Stimulated activated CD8-positive, alpha-beta memory T cell treated with anti-CD3 and anti-CD28 coated beads, Interleukin-2, amount 100 ng/mL, for 1 hour (primary cell): ENCODE measurements at regions not wholly inside any gene's neighbourhood (a gene's known extent, or its start where the extent isn't known, plus 50 kb on each side); places are given as distances from the start of the nearest gene placed in this dataset.
"Not testable (repeated sequence)": the region's sequence is repeated elsewhere in the genome, so short reads cannot be mapped to it uniquely, and the experiment has no call there.

Experiments
- DNase-seq, 2 donors: peaks; one replicate each; pipeline ENCODE4 v3.0.0-alpha.2; 2020; ENCODE audit warnings: low read depth in 2 of 2

DNA sequence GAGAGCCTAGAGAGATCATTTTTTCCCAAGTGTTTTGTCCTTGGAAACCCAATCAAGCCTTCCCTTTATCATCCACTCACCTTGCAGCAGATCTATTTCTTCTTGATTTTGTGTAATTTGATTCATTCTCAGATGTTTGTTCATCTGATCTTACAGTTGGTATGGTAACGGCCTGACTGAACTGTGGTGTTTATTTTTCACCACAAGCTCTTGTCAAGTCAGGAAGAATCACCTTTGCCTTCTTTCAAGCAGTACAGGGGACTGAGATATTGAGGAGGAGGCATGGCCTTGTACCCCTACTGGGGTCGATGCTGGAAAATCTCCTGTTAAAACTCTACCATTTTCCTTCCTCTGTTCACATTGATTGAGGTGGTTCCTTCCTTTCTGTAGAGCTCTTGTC lies 361.4 kb upstream of the CFAP20DC start:
- no peak for DNase-seq

DNA sequence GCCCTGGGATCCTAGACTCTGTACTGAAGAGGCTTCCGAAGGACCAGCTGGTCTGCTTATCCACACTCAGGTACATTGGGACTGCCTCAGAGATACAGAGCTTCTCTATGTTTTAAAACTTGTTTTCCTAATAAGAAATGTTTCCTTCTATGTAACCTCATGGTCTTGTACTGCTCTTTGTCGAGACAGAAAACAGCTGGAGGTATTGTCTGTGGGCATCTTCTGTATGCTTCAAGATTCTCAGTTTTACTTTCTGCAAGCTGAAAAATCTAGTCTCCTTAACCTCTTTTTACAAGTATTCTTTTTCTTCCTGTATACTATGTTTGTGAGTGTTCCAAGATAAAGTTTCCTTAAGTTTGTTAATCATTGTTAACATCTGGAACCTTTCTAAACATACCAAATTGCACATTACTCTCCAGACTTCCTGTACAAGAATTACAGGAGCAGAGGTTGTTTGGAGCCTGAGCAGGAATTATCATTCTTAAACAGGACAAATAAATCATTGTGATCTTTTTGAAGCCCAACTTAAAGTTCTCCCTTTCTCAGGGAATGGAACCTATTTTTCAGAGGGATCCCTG lies 358.3 kb upstream of the CFAP20DC start:
- DNase-seq: no peak

DNA sequence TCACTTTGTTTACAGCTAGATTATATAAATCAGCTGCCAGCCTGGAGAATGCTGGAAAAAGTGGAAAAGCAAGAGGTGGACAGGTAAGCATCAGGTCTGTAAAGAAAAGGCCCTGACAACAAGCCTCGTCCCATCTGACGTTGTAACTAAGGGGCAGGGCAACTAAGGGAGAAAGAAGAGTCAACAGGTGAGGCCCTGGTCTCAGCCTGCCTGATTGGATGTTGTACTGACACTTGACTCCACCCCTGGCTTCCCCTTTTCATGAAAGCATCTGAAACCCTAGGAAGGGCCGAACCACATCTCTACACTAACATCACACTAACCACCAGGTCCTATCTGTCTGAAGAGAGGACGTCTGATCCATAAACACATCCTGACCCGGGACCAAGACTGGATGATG lies 357.6 kb upstream of the CFAP20DC start:
- no peak for DNase-seq

DNA sequence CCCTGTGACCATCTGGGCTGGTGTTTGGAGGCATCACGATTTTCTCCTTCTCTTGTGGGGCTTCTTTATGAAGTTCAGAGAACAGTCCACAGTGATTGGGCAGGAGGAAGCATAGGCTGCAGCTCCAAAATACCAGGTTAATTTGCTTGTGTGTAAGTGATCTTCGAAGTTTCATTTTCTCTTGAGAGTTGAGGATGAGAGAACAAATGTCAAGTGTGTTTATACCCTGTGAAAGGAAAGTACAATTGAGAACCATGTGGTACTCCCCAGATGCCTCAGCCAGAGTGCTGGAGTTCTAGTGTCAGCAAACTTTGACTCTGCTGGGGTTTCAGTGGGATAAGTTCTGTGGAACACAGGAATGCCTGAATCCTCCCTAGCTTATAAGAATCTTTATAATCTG lies 357.1 kb upstream of the CFAP20DC start:
- DNase-seq: no peak

DNA sequence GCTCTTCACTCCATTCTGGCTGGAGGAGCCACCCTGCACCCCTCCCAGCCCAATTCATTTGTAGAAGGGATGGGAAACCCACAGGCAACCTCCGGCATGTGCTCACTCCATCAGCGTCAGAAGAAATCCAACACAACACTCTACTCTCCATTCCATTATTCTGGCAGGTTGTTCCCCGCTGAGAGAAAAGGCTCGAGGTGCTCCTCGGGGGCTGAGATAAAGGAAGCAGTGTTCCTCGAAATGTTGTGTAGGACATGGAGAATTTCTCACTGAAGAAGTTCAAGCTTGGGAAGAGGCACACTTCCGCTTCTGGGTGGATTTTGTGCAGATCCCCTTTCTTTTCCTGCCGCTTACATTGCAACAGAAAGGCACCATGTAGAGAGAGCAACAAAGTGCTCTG lies 355.0 kb upstream of the CFAP20DC start:
- DNase-seq: no peak

DNA sequence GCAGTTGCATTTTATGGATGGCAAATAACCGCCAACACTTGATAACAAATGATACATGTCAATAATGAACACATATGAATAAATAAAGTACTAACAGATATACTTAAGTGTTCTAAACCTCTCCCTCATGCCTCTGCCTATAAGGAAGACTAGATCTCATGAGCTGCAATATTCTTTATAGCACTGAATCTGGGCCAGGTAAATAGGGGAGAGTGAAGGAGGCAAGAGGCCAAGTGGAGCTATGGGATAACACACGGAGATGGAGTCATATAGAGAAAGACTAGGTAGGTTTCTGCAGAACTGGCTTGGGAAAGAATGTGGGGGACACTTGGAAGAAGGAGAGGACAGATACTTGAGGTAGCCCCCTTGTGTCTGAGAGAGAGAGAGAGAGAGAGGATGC lies 354.2 kb upstream of the CFAP20DC start:
- DNase-seq: no peak

DNA sequence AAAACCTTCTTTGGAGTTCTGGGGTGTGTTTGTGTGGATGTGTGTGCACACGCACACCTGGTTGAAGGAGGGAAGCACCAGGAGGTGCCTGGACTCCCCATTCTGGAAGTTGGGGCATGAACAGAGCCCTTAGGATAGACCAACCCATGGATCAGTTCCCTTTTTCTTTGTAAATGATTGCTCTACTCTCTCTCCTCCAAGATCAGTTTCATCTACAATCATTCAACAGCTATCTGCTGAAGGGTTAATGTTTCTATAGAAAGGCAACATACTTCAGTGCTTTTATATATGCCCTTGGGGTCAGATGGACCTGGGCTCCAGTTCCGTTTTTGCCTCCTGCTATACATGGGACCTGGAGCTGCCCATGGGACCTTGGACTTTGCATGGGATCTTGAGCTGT lies 352.1 kb upstream of the CFAP20DC start:
- DNase-seq: no peak

DNA sequence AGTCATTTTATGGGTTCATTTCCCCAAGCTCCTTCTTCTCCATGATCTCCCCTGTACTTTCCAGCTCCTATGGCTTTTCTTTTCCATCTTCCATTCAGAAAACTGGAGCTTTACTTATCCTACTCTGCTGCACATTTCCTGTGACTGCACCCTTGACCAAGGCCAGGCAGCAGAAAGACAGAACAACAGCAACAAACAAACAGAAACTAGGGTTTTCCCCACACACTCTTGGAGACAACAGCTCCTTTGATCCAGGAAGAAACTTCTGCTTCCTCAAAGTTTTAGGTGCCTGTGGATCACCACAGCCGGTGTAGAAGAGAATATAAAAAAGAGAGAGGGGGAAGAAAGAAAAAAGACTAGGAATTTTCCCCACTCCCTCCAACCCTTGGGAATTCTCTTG lies 342.3 kb upstream of the CFAP20DC start:
- DNase-seq: no peak

DNA sequence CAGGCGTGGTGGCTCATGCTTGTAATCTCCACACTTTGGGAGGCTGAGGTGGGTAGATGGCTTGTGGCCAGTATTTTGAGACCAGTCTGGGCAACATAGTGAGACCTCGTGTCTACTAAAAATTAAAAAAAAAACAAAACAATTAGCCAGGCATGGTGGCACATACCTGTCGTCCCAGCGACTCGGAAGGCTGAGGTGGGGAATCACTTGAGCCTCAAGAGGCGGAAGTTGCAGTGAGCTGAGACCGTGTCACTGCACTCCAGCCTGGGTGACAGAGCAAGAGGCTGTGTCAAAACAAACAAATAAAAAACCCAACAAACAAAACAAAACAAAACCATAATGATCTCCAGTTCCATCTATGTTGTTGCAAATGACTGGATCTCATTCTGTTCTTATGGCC lies 341.3 kb upstream of the CFAP20DC start:
- DNase-seq: no peak

DNA sequence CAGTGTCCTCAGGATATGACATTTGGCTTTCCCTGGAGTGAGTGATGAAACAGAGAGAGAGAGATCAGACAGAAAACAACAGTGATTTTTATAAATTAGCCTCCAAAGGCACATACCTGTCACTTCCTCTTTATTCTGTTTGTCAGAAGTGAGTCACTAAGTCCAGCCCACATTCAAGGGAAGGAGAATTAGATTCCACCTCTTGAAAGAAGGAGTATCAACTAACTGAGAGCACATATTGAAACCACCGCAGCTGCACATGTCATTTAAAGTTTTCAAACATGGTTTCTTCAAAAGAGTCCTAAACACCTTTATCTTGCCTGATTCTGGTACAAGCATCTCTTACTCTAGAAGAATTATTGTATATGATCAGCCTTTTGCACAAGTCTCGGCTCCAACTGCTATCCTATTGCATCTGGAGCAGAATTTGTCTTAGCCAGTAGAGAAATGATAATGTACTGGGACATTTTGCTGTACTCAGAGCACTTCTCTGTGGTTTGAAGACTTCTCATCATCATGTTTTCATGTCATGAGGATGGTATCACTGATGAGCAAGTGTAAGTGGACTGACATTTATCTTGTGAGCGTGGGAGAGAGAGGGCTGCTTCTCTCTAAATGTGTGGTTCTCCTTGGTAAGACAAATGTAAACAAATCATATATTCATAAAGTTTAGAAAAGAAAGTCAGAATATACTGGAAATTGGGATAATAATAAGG lies 338.9 kb upstream of the CFAP20DC start:
- no peak for DNase-seq

DNA sequence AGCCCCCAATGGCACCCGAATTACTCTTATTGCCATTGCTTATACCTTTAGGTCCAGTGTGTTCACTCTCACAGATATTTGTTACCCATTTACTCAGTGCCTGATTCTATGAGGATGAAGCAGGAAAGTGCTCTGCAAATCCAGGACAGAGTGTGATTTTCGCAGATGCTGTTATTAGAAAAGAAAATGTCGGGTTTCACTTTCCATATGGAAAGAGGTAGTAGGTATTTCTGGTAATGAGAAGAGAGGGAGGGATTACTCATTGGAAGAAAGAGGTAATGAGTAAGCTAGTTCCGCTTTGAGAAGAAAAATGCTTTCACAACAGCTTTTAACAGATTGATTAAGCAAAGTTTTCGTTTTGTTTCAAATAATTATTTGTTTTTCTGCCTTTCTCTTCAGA lies 336.3 kb upstream of the CFAP20DC start:
- DNase-seq: no peak

DNA sequence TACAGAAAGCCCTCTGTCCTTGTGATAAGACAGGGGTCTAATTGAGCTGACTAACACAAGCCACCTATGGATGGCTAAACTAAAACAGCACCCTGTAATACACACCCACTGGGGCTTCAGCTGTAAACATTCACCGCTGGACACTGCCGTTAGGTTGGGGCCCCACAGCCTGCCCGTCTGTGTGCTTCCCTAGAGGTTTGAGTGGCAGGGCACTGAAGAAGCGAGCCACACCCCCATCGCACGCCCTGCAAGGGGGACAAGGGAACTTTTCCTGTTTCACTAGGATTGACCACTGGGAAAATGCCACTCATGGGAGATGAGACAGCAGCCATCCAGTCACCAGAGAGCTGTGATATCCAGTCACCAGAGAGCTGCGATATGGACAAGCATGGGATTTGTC lies 335.7 kb upstream of the CFAP20DC start:
- DNase-seq: no peak

DNA sequence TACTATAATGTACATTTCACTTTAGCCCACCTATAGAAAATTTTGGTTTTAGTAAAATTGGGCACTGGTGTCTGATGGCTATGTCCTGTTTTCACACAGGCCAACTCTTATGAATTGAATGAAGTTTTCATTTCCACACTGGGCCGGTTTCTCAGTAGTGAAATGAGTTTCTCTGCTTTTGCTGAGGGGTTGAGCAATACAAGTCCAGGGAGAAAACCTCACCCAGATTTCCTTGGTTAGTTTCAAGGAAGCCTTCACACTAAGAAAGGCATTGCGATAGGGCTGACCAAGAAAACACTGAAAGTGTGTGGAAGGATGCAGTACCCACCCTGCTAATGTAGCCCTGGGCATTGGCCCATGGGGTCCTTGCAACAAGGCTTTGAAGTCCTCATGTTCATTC lies 331.5 kb upstream of the CFAP20DC start:
- no peak for DNase-seq

DNA sequence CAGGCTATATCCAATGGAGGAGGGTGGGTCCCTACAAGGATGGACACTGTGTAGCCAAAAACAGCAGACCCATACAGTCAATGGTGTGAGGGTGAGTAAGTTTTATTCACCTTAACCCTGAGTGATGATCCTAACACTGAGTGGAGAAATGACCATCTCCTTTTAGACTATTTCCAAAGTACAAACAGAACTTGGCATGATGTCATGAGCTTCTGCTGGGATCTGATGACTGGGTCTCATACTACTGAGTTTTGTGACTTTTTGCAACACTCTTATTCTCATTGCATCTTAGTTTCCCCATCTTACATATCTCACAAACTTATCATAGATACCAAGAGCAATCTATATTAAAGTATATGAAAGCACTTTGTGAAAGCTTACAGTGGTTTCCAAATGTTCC lies 330.3 kb upstream of the CFAP20DC start:
- no peak for DNase-seq

DNA sequence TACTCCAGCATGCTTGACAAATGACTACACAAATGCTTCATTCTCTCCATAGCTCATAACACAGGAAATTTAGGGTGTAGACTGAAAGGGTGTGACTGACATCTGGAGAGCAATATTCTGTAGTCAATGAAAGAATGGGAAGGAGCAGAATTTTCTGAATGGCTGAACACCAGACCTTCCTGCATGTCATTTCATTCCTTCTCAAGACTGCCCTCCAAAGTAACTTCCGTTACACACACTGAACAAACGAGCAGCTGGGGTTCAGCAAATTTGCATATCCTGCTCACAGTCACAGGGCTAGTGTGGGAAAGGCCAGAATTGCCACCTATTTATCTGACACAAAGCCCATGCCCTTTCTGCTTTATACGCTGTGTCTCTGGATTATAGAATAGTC lies 325.0 kb upstream of the CFAP20DC start:
- DNase-seq: no peak

DNA sequence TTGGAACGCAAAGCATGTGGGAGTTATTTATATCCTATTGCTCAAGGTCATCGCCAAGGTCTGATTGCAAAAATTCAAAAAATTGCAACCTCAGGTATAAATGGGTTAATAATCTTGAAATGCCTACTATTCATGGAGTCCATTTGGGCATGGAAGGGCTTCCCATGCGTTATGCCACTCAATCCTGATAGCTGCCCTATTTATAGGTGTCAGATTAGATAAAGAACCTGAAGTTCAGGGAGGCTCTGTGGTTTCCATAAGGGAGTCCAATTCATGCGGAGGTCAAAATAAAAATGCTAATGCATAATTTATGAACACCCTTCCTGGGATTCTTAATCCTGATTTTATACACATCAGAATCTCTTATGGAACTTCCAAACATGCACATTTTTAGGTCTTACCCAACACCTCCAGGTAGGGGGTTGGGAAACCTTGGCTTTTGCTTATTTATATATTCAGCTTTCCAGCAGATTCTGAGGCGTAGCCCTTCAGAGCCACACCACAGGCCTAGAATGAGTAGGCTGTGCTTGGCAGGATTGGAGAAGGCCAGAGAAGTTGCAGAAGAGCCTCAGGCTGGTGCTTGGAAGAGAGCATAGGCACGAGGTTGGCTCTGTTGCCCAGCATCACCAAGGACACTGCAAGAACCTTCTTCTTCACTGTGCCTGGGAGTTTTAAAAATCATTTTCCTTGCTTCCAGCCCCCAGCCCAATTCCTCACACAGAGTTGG lies 324.4 kb upstream of the CFAP20DC start:
- DNase-seq: no peak

DNA sequence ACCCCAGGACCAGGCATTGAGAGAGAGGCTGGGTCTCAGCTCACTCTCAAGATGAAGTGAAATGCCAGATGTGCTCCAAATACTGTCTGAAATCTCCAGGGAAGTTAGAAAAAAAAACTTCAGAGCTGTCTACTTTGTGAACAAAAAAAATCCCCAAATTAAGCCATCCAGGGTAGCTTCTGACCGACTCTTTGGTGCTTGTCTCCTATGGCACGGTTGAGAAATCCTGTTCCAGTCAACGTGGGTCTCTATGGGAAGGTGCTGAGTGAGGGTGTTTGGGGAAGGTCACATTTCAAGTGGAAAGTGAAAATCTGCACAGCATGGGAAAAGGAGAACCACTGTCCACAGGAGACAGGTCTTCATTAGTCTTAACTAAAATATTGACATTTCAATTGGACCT lies 322.5 kb upstream of the CFAP20DC start:
- DNase-seq: no peak

DNA sequence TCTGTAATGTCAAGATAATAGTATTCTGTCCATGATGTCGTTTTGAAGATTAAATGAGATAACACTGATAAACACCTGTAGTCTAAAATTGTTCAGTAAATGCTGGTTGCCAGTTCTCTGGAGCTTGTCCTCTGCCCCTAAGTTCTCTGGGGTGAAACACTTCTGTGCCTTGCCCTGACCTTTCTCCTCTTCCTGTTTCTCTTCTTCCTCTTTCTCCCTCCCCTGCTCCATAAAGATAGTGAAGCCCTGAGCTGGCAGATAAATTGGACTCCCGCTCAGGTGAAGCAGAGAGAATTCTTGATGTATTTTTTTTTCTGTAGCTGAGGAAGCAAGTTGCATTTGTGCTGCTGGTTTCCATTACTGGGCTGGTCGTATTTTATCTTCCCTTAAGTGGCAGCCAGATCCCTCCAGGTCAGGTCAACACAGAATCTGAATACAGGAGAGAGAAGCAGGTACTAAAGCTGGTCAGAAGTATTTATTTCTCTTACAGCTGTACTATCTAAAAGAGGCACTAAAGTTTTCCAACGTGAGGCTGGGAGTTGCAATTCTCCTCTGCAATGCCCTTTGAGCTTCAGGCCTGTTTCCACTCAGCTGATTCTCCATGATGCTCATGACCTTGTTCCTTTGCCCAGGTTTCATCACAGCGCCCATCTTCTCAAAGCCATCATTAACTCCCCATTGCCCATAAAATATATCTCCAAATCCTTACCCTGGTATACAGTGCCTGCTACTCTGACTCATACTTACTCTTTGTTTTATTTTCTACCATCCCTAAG lies 319.3 kb upstream of the CFAP20DC start:
- DNase-seq: no peak

DNA sequence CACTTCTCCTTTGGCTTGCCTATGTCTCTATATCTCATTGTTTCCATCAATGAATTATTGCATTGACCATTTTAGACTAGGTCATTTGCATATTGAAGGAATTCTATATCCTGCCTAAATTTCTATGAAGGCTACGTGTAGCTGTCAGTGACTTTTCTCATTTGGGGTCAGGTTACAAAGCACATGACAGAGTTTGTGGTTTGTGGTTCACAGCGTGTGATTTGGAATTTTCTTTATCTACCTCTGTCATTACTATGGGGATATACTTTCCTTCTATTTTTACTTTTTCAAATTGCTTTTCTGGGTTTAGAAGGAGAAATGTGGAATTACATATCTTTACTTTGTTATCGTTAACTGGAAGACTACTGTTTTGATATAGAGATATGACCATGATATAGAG lies 317.3 kb upstream of the CFAP20DC start:
- DNase-seq: no peak

DNA sequence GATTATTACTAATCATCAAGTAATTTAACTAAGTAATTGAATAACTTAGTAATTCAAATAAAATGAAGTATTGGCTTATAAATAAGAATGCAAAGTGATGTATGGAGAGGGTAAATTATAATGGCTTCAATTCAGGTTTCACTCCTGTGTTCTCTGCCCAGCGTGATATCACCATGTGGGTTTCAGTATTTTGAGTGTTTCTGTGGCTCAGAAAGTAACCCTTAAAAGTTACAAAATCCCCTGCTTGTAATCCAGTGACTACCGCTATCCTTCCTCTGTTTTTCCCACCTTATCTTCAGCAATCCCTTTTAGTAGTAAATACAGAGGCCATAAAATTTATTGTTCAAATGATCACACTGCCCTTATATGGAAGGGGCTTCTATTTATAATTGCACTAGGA lies 316.4 kb upstream of the CFAP20DC start:
- no peak for DNase-seq

DNA sequence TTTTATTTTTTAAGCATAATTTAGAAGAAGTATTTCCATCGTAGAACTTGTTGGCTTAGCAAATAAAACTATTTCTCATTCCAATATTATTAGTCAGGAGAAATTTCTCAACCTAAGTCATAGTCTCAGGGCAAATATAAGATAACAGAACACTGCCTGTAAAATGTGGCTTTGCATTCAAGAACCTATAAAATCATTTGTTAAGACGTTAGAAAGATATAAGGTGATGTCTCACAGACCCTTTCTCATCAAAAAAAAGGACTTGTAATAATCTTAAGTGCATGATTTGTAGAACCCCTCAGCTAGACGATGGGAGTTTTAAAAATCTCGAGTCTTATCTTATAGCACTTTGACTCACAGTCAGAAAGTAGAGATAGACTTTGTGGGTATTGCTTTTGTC lies 314.7 kb upstream of the CFAP20DC start:
- DNase-seq: no peak

DNA sequence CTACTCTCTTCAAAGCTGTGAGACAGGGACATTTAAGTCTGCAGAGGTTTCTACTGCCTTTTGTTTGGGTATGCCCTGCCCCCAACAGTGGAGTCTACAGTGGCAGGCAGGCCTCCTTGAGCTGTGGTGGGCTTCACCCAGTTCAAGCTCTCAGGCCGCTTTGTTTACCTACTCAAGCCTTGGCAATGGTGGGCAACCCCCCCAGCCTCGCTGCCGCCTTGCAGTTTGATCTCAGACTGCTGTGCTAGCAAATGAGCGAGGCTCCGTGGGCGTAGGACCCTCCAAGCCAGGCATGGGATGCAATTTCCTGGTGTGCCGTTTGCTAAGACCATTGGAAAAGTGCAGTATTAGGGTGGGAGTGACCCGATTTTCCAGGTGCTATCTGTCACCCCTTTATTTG lies 310.5 kb upstream of the CFAP20DC start:
- DNase-seq: not testable (repeated sequence)

DNA sequence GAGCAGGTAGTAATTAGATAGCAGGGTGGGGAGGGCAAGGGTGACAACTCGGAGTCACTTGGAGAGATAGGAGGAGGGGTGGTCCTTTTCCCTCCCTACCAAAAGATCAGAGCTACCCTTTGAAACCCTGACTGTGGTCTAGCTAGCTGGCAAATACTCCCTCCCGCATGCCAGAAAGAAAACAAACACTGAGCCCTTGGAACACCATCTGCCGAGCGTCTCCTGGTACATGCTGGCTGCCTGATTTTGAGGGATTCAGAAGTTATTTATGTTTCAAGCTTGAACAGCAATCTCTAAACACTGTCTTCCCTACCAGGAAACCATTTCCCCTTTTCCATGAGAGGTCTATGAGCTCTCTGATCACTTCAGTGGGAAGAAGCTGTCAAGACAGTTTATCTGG lies 291.6 kb upstream of the CFAP20DC start:
- no peak for DNase-seq
